ENCODE measurements at regions not wholly inside any gene's neighbourhood (a gene's known extent, or its start where the extent isn't known, plus 50 kb on each side); places are given as distances from the start of the nearest gene placed in this dataset.
A peak's percentile ranks its signal among the peaks of the same experiment; 100 is the strongest.
"Not testable (repeated sequence)": the region's sequence is repeated elsewhere in the genome, so short reads cannot be mapped to it uniquely, and the experiment has no call there.

- DNase-seq (ENCODE audit: low read depth), result no peak
These were observed 183.6 kb upstream of the SMIM30 start for GRCh38 chr7:113301983-113302382.

- DNase-seq (ENCODE audit: low read depth), result no peak
These were observed 182.8 kb upstream of the SMIM30 start for GRCh38 chr7:113301141-113301540.

- no peak for DNase-seq (ENCODE audit: low read depth)
These were observed 181.4 kb upstream of the SMIM30 start for GRCh38 chr7:113299748-113300147.

GRCh38 chr7:113298501-113298900, 180.1 kb upstream of the SMIM30 start:
- no peak for DNase-seq (ENCODE audit: low read depth)

- no peak for DNase-seq (ENCODE audit: low read depth)
These were observed 176.4 kb upstream of the SMIM30 start for GRCh38 chr7:113294750-113295149.

- DNase-seq (ENCODE audit: low read depth), result no peak
These were observed 173.8 kb upstream of the SMIM30 start for GRCh38 chr7:113292105-113292504.

GRCh38 chr7:113291058-113291457, 172.7 kb upstream of the SMIM30 start:
- no peak for DNase-seq (ENCODE audit: low read depth)

- DNase-seq (ENCODE audit: low read depth), result peak; percentile 70
These were observed 170.9 kb upstream of the SMIM30 start for GRCh38 chr7:113289140-113289740.

GRCh38 chr7:113285411-113285810, 167.1 kb upstream of the SMIM30 start:
- DNase-seq (ENCODE audit: low read depth), result peak; percentile 63

- DNase-seq (ENCODE audit: low read depth), result peak; percentile 56
These were observed 165.5 kb upstream of the SMIM30 start for GRCh38 chr7:113283861-113284260.

- no peak for DNase-seq (ENCODE audit: low read depth)
These were observed 164.5 kb upstream of the SMIM30 start for GRCh38 chr7:113282875-113283274.

GRCh38 chr7:113281223-113281622, 162.9 kb upstream of the SMIM30 start:
- no peak for DNase-seq (ENCODE audit: low read depth)

- no peak for DNase-seq (ENCODE audit: low read depth)
These were observed 160.9 kb upstream of the SMIM30 start for GRCh38 chr7:113279256-113279655.

- DNase-seq (ENCODE audit: low read depth), result no peak
These were observed 152.4 kb upstream of the SMIM30 start for GRCh38 chr7:113270790-113271189.

- not testable (repeated sequence) for DNase-seq (ENCODE audit: low read depth)
These were observed 151.2 kb upstream of the SMIM30 start for GRCh38 chr7:113269592-113269991.

GRCh38 chr7:113268757-113269156, 150.4 kb upstream of the SMIM30 start:
- DNase-seq (ENCODE audit: low read depth), result peak; percentile 59

- DNase-seq (ENCODE audit: low read depth), result peak; percentile 91
These were observed 149.5 kb upstream of the SMIM30 start for GRCh38 chr7:113267885-113268284.

- peak; percentile 58 for DNase-seq (ENCODE audit: low read depth)
These were observed 148.9 kb upstream of the SMIM30 start for GRCh38 chr7:113267271-113267670.

GRCh38 chr7:113263749-113264148, 145.4 kb upstream of the SMIM30 start:
- DNase-seq (ENCODE audit: low read depth), result no peak

- DNase-seq (ENCODE audit: low read depth), result not testable (repeated sequence)
These were observed 144.9 kb upstream of the SMIM30 start for GRCh38 chr7:113263215-113263742.

- DNase-seq (ENCODE audit: low read depth), result peak; percentile 16
These were observed 138.7 kb upstream of the SMIM30 start for GRCh38 chr7:113256883-113257531.

- peak; percentile 41 for DNase-seq (ENCODE audit: low read depth)
These were observed 128.8 kb upstream of the SMIM30 start for GRCh38 chr7:113247198-113247597.

- no peak for DNase-seq (ENCODE audit: low read depth)
These were observed 128.4 kb upstream of the SMIM30 start for GRCh38 chr7:113246738-113247137.

GRCh38 chr7:113232885-113233284, 114.5 kb upstream of the SMIM30 start:
- no peak for DNase-seq (ENCODE audit: low read depth)
